H1 (cell line): ENCODE measurements at regions not wholly inside any gene's neighbourhood (a gene's known extent, or its start where the extent isn't known, plus 50 kb on each side); places are given as distances from the start of the nearest gene placed in this dataset.

ENCODE experiments used
- CTCF ChIA-PET: fragments of 300-600 bp; sonication (Branson Sonifier 250); formaldehyde crosslinking; loops from one replicate; lab custom pipeline; 2021; ENCODE audit not compliant: partially characterized antibody; lab: Charles Lee
- POLR2A ChIA-PET: fragments of 300-600 bp; sonication (Branson Sonifier 250); formaldehyde crosslinking; loops from one replicate; lab custom pipeline; 2021; ENCODE audit warnings: inconsistent platforms; ENCODE audit not compliant: partially characterized antibody; lab: Charles Lee
- DNase-seq, 2 experiments: peaks; one replicate each; pipeline versions ENCODE4 v3.0.0 to v3.0.0-alpha.2; 2010 to 2022; ENCODE audit warnings: low spot score in 2 of 2, low read depth in 1 of 2, mixed read lengths in 1 of 2
- FAIRE-seq: peaks from 2 replicates; lab custom pipeline; 2011; peaks lifted over from hg19 to GRCh38; lab: Jason Lieb, UNC
- H2AFZ ChIP-seq: 2 replicates; pipeline ENCODE4 v1.8.1; 2012; ENCODE audit warnings: low read length, inconsistent platforms
- H2AK5ac ChIP-seq: 2 replicates; pipeline ENCODE4 v1.6.1; 2013; ENCODE audit warnings: low read depth, low read length
- H2BK120ac ChIP-seq: replicated peaks from 2 replicates; pipeline ENCODE3; 2013; ENCODE audit warnings: low read depth, low read length, inconsistent platforms
- H2BK12ac ChIP-seq: 2 replicates; pipeline ENCODE4 v1.6.1; 2013; ENCODE audit warnings: low read depth, low read length
- H2BK15ac ChIP-seq: 2 replicates; pipeline ENCODE4 v1.6.1; 2013; ENCODE audit warnings: low read length
- H2BK20ac ChIP-seq: 2 replicates; pipeline ENCODE4 v1.6.1; 2013; ENCODE audit warnings: low read length
- H2BK5ac ChIP-seq: 2 replicates; pipeline ENCODE4 v1.6.1; 2013; ENCODE audit warnings: low read depth, low read length
- H3K14ac ChIP-seq: 2 replicates; pipeline ENCODE4 v1.6.1; 2013; ENCODE audit warnings: inconsistent platforms; ENCODE audit not compliant: insufficient read length
- H3K18ac ChIP-seq: 2 replicates; pipeline ENCODE4 v1.6.1; 2013; ENCODE audit warnings: low read length; ENCODE audit errors: extremely low read depth
- H3K23ac ChIP-seq: 2 replicates; pipeline ENCODE4 v1.6.1; 2013; ENCODE audit warnings: inconsistent platforms; ENCODE audit not compliant: insufficient read length
- H3K23me2 ChIP-seq: 2 replicates; pipeline ENCODE4 v1.6.1; 2013; ENCODE audit warnings: low read depth, low read length
- H3K27ac ChIP-seq: 2 replicates; pipeline ENCODE4 v1.6.1; 2011; ENCODE audit warnings: low read depth, low read length, inconsistent platforms
- H3K27me3 ChIP-seq, 4 experiments: replicated peaks in 1 of 4; 1 replicate in 1 of 4; 2 replicates in 3 of 4; pipeline versions ENCODE4 v1.6.1 to v1.8.1; 2011 to 2013; ENCODE audit warnings: low read length in 3 of 4, mild to moderate bottlenecking in 3 of 4, inconsistent platforms in 2 of 4, mixed read lengths in 2 of 4, moderate library complexity in 1 of 4; ENCODE audit not compliant: control insufficient read depth in 3 of 4, insufficient read depth in 3 of 4; ENCODE audit errors: extremely low read depth in 1 of 4
- H3K36me3 ChIP-seq, 4 experiments: 2 replicates each; pipeline versions ENCODE4 v1.6.1 to v1.8.1; 2011 to 2013; ENCODE audit warnings: mild to moderate bottlenecking in 4 of 4, low read length in 3 of 4, moderate library complexity in 2 of 4, control low read depth in 1 of 4, inconsistent platforms in 1 of 4; ENCODE audit not compliant: insufficient read depth in 4 of 4, control insufficient read depth in 2 of 4
- H3K4ac ChIP-seq: replicated peaks from 2 replicates; pipeline ENCODE3; 2013; ENCODE audit warnings: low read length, low read depth, mixed read lengths, inconsistent platforms; ENCODE audit not compliant: insufficient read length
- H3K4me1 ChIP-seq, 4 experiments: replicated peaks in 1 of 4; 1 replicate in 1 of 4; 2 replicates in 3 of 4; pipeline versions ENCODE4 v1.6.1 to v1.8.1; 2011 to 2013; ENCODE audit warnings: low read length in 3 of 4, inconsistent platforms in 2 of 4, mixed read lengths in 1 of 4; ENCODE audit not compliant: insufficient read depth in 4 of 4, control insufficient read depth in 3 of 4
- H3K4me2 ChIP-seq, 2 experiments: 2 replicates each; pipeline versions ENCODE4 v1.6.1 to v1.8.1; 2011 to 2013; ENCODE audit warnings: low read depth in 2 of 2, low read length in 2 of 2, control low read depth in 1 of 2, inconsistent platforms in 1 of 2, mild to moderate bottlenecking in 1 of 2; ENCODE audit not compliant: insufficient read depth in 1 of 2
- H3K4me3 ChIP-seq, 4 experiments: fragments of 200-600, 300-600 bp in 1 of 4; sonication (generic), shearing (Covaris generic), sonication (Bioruptor Twin) in 1 of 4; 2 replicates each; pipeline versions ENCODE4 v1.5.1 to v1.8.1; 2011 to 2016; ENCODE audit warnings: low read length in 4 of 4, low read depth in 3 of 4, control low read depth in 2 of 4, inconsistent platforms in 2 of 4, mild to moderate bottlenecking in 2 of 4, mixed read lengths in 1 of 4, moderate library complexity in 1 of 4; ENCODE audit not compliant: insufficient read depth in 2 of 4; ENCODE audit errors: extremely low read depth in 1 of 4
- H3K56ac ChIP-seq: replicated peaks from 2 replicates; pipeline ENCODE3; 2013; ENCODE audit warnings: low read depth, mild to moderate bottlenecking, mixed read lengths, low read length, inconsistent platforms; ENCODE audit not compliant: insufficient read length
- H3K79me1 ChIP-seq: 2 replicates; pipeline ENCODE4 v1.6.1; 2013; ENCODE audit warnings: low read depth, low read length, control low read depth
- H3K79me2 ChIP-seq, 2 experiments: 2 replicates each; pipeline versions ENCODE4 v1.6.1 to v1.8.1; 2012 to 2013; ENCODE audit warnings: low read length in 2 of 2, mild to moderate bottlenecking in 2 of 2, inconsistent platforms in 1 of 2; ENCODE audit not compliant: insufficient read depth in 2 of 2, control insufficient read depth in 1 of 2
- H3K9ac ChIP-seq, 4 experiments: replicated peaks in 1 of 4; 1 replicate in 1 of 4; 2 replicates in 3 of 4; pipeline versions ENCODE4 v1.6.1 to v1.8.1; 2011 to 2013; ENCODE audit warnings: low read depth in 3 of 4, low read length in 3 of 4, control low read depth in 2 of 4, mild to moderate bottlenecking in 2 of 4, moderate library complexity in 2 of 4, inconsistent platforms in 1 of 4; ENCODE audit errors: extremely low read depth in 1 of 4
- H3K9me3 ChIP-seq, 2 experiments: 2 replicates each; pipeline versions ENCODE4 v1.6.1 to v1.8.1; 2012 to 2013; ENCODE audit warnings: mild to moderate bottlenecking in 2 of 2, moderate library complexity in 2 of 2, control low read depth in 1 of 2, inconsistent platforms in 1 of 2, low read depth in 1 of 2, low read length in 1 of 2, mixed read lengths in 1 of 2; ENCODE audit not compliant: insufficient read depth in 2 of 2
- H4K20me1 ChIP-seq, 2 experiments: replicated peaks in 1 of 2; 2 replicates each; pipeline versions ENCODE3 to v1.8.1; 2011 to 2013; ENCODE audit warnings: inconsistent platforms in 2 of 2, low read length in 2 of 2, mild to moderate bottlenecking in 1 of 2; ENCODE audit not compliant: insufficient read depth in 2 of 2, control insufficient read depth in 1 of 2
- H4K5ac ChIP-seq: 2 replicates; pipeline ENCODE4 v1.6.1; 2013; ENCODE audit warnings: low read length, low read depth, mixed read lengths, inconsistent platforms; ENCODE audit not compliant: insufficient read length
- H4K8ac ChIP-seq: 2 replicates; pipeline ENCODE4 v1.8.0; 2013; ENCODE audit warnings: mild to moderate bottlenecking, moderate library complexity, low read length, inconsistent platforms; ENCODE audit not compliant: insufficient read depth; ENCODE audit errors: extremely low read depth
- H4K91ac ChIP-seq: replicated peaks from 2 replicates; pipeline ENCODE3; 2013; ENCODE audit warnings: low read length, mixed read lengths, inconsistent platforms; ENCODE audit not compliant: insufficient read length
- BACH1 ChIP-seq: IDR thresholded peaks from 2 replicates; pipeline ENCODE4 v1.6.1; 2012; ENCODE audit warnings: low read length, improper control_type of control experiment
- TAF1 ChIP-seq: IDR thresholded peaks from 2 replicates; pipeline ENCODE4 v1.6.1; 2011; ENCODE audit warnings: mild to moderate bottlenecking, low read depth, low read length
- WGBS, 2 experiments: shearing (Covaris generic) in 1 of 2; methylation state at CpG; one replicate each; pipeline versions ENCODE4 v1.1.6 to v1.1.7; 2013 to 2015; ENCODE audit warnings: low lambda C conversion rate in 2 of 2, mixed read lengths in 2 of 2, inconsistent platforms in 1 of 2, low coverage in 1 of 2, missing lambda C conversion rate in 1 of 2; ENCODE audit not compliant: insufficient replicate concordance in 2 of 2, insufficient coverage in 1 of 2, insufficient read length in 1 of 2; ENCODE audit errors: extremely low coverage in 1 of 2, missing lambda C conversion rate in 1 of 2; 5-methylcytosine and 5-hydroxymethylcytosine counted together

DNA sequence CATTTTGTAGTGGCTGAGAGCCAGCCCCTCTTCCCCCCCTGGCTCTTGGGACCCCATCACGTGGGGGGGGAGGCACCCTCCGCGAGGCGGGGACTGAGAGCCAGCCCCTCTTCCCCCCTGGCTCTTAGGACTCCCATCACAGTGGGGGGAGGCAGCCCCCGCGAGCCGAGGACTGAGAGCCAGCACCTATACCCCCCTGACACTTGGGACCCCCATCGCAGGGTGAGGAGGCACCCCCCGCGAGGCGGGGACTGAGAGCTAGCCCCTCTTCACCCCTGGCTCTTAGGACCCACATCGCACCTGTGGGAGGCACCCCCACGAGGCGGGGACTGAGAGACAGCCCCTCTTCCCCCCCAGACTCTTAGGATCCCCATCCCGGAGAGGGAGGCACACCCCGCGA lies 2426.5 kb upstream of the PCDH20 start:
- Histone ChIP-seq H3K14ac (no peak overlapping the region), H3K23me2 (no peaks in the 10 kb centered on the region), H2BK12ac (no peak overlapping the region), H4K5ac (no peak overlapping the region), H3K27me3 (no peaks in the 10 kb centered on the region), H4K20me1 (no peaks in the 10 kb centered on the region), H3K56ac (no peak overlapping the region)
- 97% methylated on average over 6 of the region's 17 CpGs; no CpG with 5 or more reads in 1 of the 2 experiments for WGBS, 2 experiments
- TF ChIP-seq TAF1 (no peak), BACH1 (no peak)
- TF ChIP-seq, all 59 proteins: peak for 0
- H3K4ac ChIP-seq: no peak overlapping the region
- no peak overlapping the region for H2BK20ac ChIP-seq
- H3K9ac ChIP-seq: no peak overlapping the region
- H3K9me3 ChIP-seq: peaks cover 3 to 28% of the 10 kb centered on the region in 2 experiments; a peak in 2 of 4 replicates
- no peak overlapping the region for H3K23ac ChIP-seq
- ChIA-PET POLR2A (no interaction called here), CTCF (no interaction called here)
- no peak overlapping the region for H2BK120ac ChIP-seq
- no peak overlapping the region for H2AFZ ChIP-seq
- H2AK5ac ChIP-seq: no peak overlapping the region
- H3K4me2 ChIP-seq: no peak overlapping the region
- no peak overlapping the region for H4K91ac ChIP-seq
- H2BK15ac ChIP-seq: no peak overlapping the region
- no peak overlapping the region for H3K4me3 ChIP-seq
- H3K18ac ChIP-seq: no peak overlapping the region
- H3K79me2 ChIP-seq: no peaks in the 10 kb centered on the region
- no peaks in the 10 kb centered on the region for H3K4me1 ChIP-seq
- no peak overlapping the region for H3K27ac ChIP-seq
- H4K8ac ChIP-seq: no peak overlapping the region
- DNase-seq: no peak
- FAIRE-seq: no peak
- no peak overlapping the region for H2BK5ac ChIP-seq
- H3K79me1 ChIP-seq: no peaks in the 10 kb centered on the region
- H3K36me3 ChIP-seq: no peaks in the 10 kb centered on the region
